ENCODE measurements at regions not wholly inside any gene's neighbourhood (a gene's known extent, or its start where the extent isn't known, plus 50 kb on each side); places are given as distances from the start of the nearest gene placed in this dataset.

- no peak overlapping the region for H3K27ac Mint-ChIP-seq (ENCODE audit: unreplicated experiment)
- CTCF ChIA-PET, result no interaction called here
Observed at GRCh38 chr2:59044736-59045135, 803.6 kb upstream of the FANCL start.

DNA sequence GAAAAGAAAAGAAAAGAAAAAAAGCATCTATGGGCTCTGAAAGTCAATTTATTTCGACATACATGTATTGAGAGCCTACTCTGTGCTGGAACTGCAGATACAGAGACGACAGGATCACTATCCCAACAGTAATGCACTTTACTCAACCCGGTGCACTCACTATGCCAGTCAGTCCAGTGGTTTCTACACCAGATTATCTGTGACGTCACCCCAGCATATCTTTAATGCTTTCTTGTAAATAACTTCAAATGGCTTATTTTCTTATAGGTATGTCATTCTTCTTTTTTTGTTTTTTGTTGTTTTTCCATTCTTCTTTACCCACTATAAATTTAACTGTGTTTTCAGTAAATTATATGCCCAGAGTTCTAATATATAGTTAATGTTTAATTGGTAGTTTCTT, 800.0 kb upstream of the FANCL start:
- Mint-ChIP-seq H3K36me3 (ENCODE audit: insufficient read depth, unreplicated experiment) (no peaks in the 10 kb centered on the region), H3K9me3 (ENCODE audit: low read depth, unreplicated experiment) (peaks cover 5% of the 10 kb centered on the region), H3K27me3 (ENCODE audit: unreplicated experiment) (no peaks in the 10 kb centered on the region), H3K4me1 (ENCODE audit: low read depth, unreplicated experiment) (no peaks in the 10 kb centered on the region), H3K4me3 (ENCODE audit: low read depth, unreplicated experiment) (no peak overlapping the region), H3K27ac (ENCODE audit: unreplicated experiment) (no peak overlapping the region)
- CTCF ChIA-PET, result interaction anchor here (0.8 kb wide), 1 partner anchor 150 kb away, joined by 5 read pairs; no protein-coding TSS in a partner anchor
- TF ChIP-seq, protein P1, sequence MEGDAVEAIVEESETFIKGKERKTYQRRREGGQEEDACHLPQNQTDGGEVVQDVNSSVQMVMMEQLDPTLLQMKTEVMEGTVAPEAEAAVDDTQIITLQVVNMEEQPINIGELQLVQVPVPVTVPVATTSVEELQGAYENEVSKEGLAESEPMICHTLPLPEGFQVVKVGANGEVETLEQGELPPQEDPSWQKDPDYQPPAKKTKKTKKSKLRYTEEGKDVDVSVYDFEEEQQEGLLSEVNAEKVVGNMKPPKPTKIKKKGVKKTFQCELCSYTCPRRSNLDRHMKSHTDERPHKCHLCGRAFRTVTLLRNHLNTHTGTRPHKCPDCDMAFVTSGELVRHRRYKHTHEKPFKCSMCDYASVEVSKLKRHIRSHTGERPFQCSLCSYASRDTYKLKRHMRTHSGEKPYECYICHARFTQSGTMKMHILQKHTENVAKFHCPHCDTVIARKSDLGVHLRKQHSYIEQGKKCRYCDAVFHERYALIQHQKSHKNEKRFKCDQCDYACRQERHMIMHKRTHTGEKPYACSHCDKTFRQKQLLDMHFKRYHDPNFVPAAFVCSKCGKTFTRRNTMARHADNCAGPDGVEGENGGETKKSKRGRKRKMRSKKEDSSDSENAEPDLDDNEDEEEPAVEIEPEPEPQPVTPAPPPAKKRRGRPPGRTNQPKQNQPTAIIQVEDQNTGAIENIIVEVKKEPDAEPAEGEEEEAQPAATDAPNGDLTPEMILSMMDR (IDR thresholded peaks at IDR 0.05; ENCODE audit: unreplicated experiment), result no peak
- DNase-seq, result no peak
- intact Hi-C loops (cut with micrococcal nuclease; ENCODE audit: unreplicated experiment), result no loop called here
- BruUV-seq (replicated peaks), result no TSS peak

More at GRCh38 chr2:59044736-59045135, 803.6 kb upstream of the FANCL start:
- intact Hi-C loops (cut with micrococcal nuclease; ENCODE audit: unreplicated experiment), result no loop called here
- H3K4me1 Mint-ChIP-seq (ENCODE audit: low read depth, unreplicated experiment), result no peaks in the 10 kb centered on the region
- no TSS peak for BruUV-seq (replicated peaks)
- TF ChIP-seq, protein P1 (IDR thresholded peaks at IDR 0.05; ENCODE audit: unreplicated experiment), result no peak
- no peaks in the 10 kb centered on the region for H3K36me3 Mint-ChIP-seq (ENCODE audit: insufficient read depth, unreplicated experiment)
- no peaks in the 10 kb centered on the region for H3K9me3 Mint-ChIP-seq (ENCODE audit: low read depth, unreplicated experiment)
- no peak for DNase-seq
- no peak overlapping the region for H3K4me3 Mint-ChIP-seq (ENCODE audit: low read depth, unreplicated experiment)
- H3K27me3 Mint-ChIP-seq (ENCODE audit: unreplicated experiment), result no peaks in the 10 kb centered on the region

GRCh38 chr2:59034837-59035236, 793.7 kb upstream of the FANCL start:
- Mint-ChIP-seq H3K9me3 (ENCODE audit: low read depth, unreplicated experiment) (peaks cover 5% of the 10 kb centered on the region), H3K4me1 (ENCODE audit: low read depth, unreplicated experiment) (no peaks in the 10 kb centered on the region), H3K27me3 (ENCODE audit: unreplicated experiment) (peaks cover 15% of the 10 kb centered on the region), H3K36me3 (ENCODE audit: insufficient read depth, unreplicated experiment) (no peaks in the 10 kb centered on the region), H3K27ac (ENCODE audit: unreplicated experiment) (no peak overlapping the region), H3K4me3 (ENCODE audit: low read depth, unreplicated experiment) (no peak overlapping the region)
- TF ChIP-seq, protein P1 (IDR thresholded peaks at IDR 0.05; ENCODE audit: unreplicated experiment), result no peak
- intact Hi-C loops (cut with micrococcal nuclease; ENCODE audit: unreplicated experiment), result no loop called here
- DNase-seq, result no peak
- CTCF ChIA-PET, result no interaction called here
- BruUV-seq (replicated peaks), result no TSS peak

DNA sequence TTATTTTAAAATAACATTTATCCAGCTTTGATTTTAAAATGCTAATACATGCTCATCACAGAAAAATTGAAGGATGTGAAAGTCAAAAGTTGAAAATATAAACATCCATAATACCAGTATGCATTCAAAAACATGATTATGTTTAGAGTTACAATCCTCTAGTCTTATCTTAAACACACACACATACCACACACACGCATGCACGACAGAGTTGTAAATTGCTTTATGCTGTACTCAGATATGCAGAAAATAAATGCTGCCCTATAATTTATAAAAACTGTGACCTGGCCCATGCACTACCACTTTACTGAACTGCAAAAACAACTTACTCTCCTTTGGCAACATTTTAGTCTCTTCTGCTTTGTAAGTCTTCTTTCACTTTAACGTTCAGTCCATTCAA, 793.0 kb upstream of the FANCL start:
- Mint-ChIP-seq H3K4me1 (ENCODE audit: low read depth, unreplicated experiment) (no peaks in the 10 kb centered on the region), H3K4me3 (ENCODE audit: low read depth, unreplicated experiment) (no peak overlapping the region), H3K36me3 (ENCODE audit: insufficient read depth, unreplicated experiment) (no peaks in the 10 kb centered on the region), H3K27me3 (ENCODE audit: unreplicated experiment) (peaks cover 21% of the 10 kb centered on the region), H3K9me3 (ENCODE audit: low read depth, unreplicated experiment) (peaks cover 5% of the 10 kb centered on the region), H3K27ac (ENCODE audit: unreplicated experiment) (no peak overlapping the region)
- CTCF ChIA-PET, result no interaction called here
- intact Hi-C loops (cut with micrococcal nuclease; ENCODE audit: unreplicated experiment), result no loop called here
- TF ChIP-seq, protein P1 (IDR thresholded peaks at IDR 0.05; ENCODE audit: unreplicated experiment), result no peak
- no peak for DNase-seq
- no TSS peak for BruUV-seq (replicated peaks)

Data from Calu3 (cell line).